OCI-LY1 (cell line): ENCODE measurements at regions not wholly inside any gene's neighbourhood (a gene's known extent, or its start where the extent isn't known, plus 50 kb on each side); places are given as distances from the start of the nearest gene placed in this dataset.

Experiments used
- H2AFZ ChIP-seq: fragments of 200-600 bp; sonication (generic), shearing (Covaris generic); 2 replicates; pipeline ENCODE4 v1.6.0; 2014; ENCODE audit warnings: antibody characterized with exemption, mild to moderate bottlenecking, low read length
- H3F3A ChIP-seq: fragments of 200-600 bp; sonication (generic), shearing (Covaris generic); 2 replicates; pipeline ENCODE4 v1.6.0; 2014; ENCODE audit warnings: mild to moderate bottlenecking, antibody characterized with exemption, low read length, moderate library complexity; ENCODE audit not compliant: insufficient read depth
- H3K27ac ChIP-seq: fragments of 200-600 bp; sonication (generic); 2 replicates; pipeline ENCODE4 v1.5.1; 2014; ENCODE audit warnings: low read length, mixed run types, mild to moderate bottlenecking, low read depth; ENCODE audit not compliant: poor library complexity, severe bottlenecking
- H3K27me3 ChIP-seq: fragments of 200-600 bp; sonication (generic); 2 replicates; pipeline ENCODE4 v1.6.0; 2014; ENCODE audit warnings: antibody characterized with exemption, mild to moderate bottlenecking, low read length, moderate library complexity; ENCODE audit not compliant: insufficient read depth
- H3K36me3 ChIP-seq: fragments of 200-600 bp; sonication (generic); 2 replicates; pipeline ENCODE4 v1.6.1; 2014; ENCODE audit warnings: mild to moderate bottlenecking, antibody characterized with exemption, low read length, moderate library complexity, mixed read lengths; ENCODE audit not compliant: insufficient read depth
- H3K4me1 ChIP-seq: fragments of 200-600 bp; sonication (generic); 2 replicates; pipeline ENCODE4 v1.5.1; 2014; ENCODE audit warnings: mild to moderate bottlenecking, low read length, moderate library complexity; ENCODE audit not compliant: insufficient read depth, severe bottlenecking
- H3K4me2 ChIP-seq: fragments of 200-600 bp; sonication (generic), shearing (Covaris generic); 2 replicates; pipeline ENCODE4 v1.6.1; 2014; ENCODE audit warnings: low read length
- H3K4me3 ChIP-seq: fragments of 200-600 bp; sonication (generic); 2 replicates; pipeline ENCODE4 v1.5.1; 2014; ENCODE audit warnings: low read length, low read depth, mild to moderate bottlenecking, mixed read lengths; ENCODE audit not compliant: poor library complexity, severe bottlenecking
- H3K79me2 ChIP-seq: fragments of 200-600 bp; shearing (Covaris generic); 2 replicates; pipeline ENCODE4 v1.6.1; 2016; ENCODE audit warnings: mixed run types, low read length, mixed read lengths; ENCODE audit not compliant: insufficient read depth
- H3K9ac ChIP-seq: fragments of 200-600 bp; sonication (generic), shearing (Covaris generic); 2 replicates; pipeline ENCODE4 v1.6.1; 2014; ENCODE audit warnings: mild to moderate bottlenecking, low read length, mixed read lengths
- H3K9me2 ChIP-seq: fragments of 200-600 bp; sonication (generic), shearing (Covaris generic); 2 replicates; pipeline ENCODE4 v1.6.1; 2014; ENCODE audit warnings: low read depth, mild to moderate bottlenecking, low read length, mixed read lengths
- H3K9me3 ChIP-seq: fragments of 200-600 bp; shearing (Covaris generic); 2 replicates; pipeline ENCODE4 v1.6.1; 2014; ENCODE audit warnings: low read length, mixed read lengths
- H4K20me1 ChIP-seq: fragments of 200-600 bp; sonication (generic), shearing (Covaris generic); 2 replicates; pipeline ENCODE4 v1.6.0; 2016; ENCODE audit warnings: mild to moderate bottlenecking, low read length; ENCODE audit not compliant: insufficient read depth
- CTCF ChIP-seq: fragments of 200-600 bp; sonication (generic), shearing (Covaris generic); IDR thresholded peaks from 2 replicates; pipeline ENCODE4 v1.5.1; 2017; ENCODE audit warnings: mild to moderate bottlenecking, antibody characterized with exemption, low read length, moderate library complexity, mixed read lengths
- EZH2 ChIP-seq: fragments of 200-600 bp; sonication (generic), shearing (Covaris generic); IDR thresholded peaks from 2 replicates; pipeline ENCODE4 v1.8.0; 2017; ENCODE audit warnings: borderline replicate concordance, mixed run types, mild to moderate bottlenecking, antibody characterized with exemption, low read length, moderate library complexity, mixed read lengths

- Histone ChIP-seq H3F3A (no peaks in the 10 kb centered on the region), H3K4me3 (no peak overlapping the region), H3K27ac (no peak overlapping the region), H3K4me1 (no peaks in the 10 kb centered on the region), H4K20me1 (no peaks in the 10 kb centered on the region), H3K4me2 (no peak overlapping the region), H3K27me3 (0 out of 2 replicates have a peak, but pooled peaks cover 4% of the 10 kb centered on the region), H2AFZ (no peak overlapping the region), H3K9ac (no peak overlapping the region), H3K79me2 (no peaks in the 10 kb centered on the region), H3K9me2 (no peaks in the 10 kb centered on the region), H3K9me3 (no peaks in the 10 kb centered on the region), H3K36me3 (no peaks in the 10 kb centered on the region)
- TF ChIP-seq CTCF: no peak
- TF ChIP-seq EZH2: no peak
Measured at GRCh38 chr1:29708381-29708780, 472.1 kb downstream of the PTPRU start.

- no peak overlapping the region for H3K27ac ChIP-seq
Measured at GRCh38 chr1:29707796-29708195, 471.5 kb downstream of the PTPRU start.

GRCh38 chr1:29706936-29707335 is 470.6 kb downstream of the PTPRU start:
- no peak for TF ChIP-seq CTCF
- no peaks in the 10 kb centered on the region for H3K4me1 ChIP-seq
- H2AFZ ChIP-seq: no peak overlapping the region
- H3K79me2 ChIP-seq: no peaks in the 10 kb centered on the region
- H3K4me3 ChIP-seq: no peak overlapping the region
- H4K20me1 ChIP-seq: no peaks in the 10 kb centered on the region
- no peaks in the 10 kb centered on the region for H3K36me3 ChIP-seq
- no peaks in the 10 kb centered on the region for H3K9me2 ChIP-seq
- H3K9ac ChIP-seq: no peak overlapping the region
- no peak overlapping the region for H3K4me2 ChIP-seq
- H3K27me3 ChIP-seq: 0 out of 2 replicates have a peak, but pooled peaks cover 4% of the 10 kb centered on the region
- no peaks in the 10 kb centered on the region for H3K9me3 ChIP-seq
- H3F3A ChIP-seq: no peaks in the 10 kb centered on the region
- H3K27ac ChIP-seq: no peak overlapping the region

More at GRCh38 chr1:29707796-29708195, 471.5 kb downstream of the PTPRU start:
- no peak overlapping the region for H3K4me3 ChIP-seq
- H4K20me1 ChIP-seq: no peaks in the 10 kb centered on the region
- H3K79me2 ChIP-seq: no peaks in the 10 kb centered on the region
- H3F3A ChIP-seq: no peaks in the 10 kb centered on the region
- H3K9ac ChIP-seq: no peak overlapping the region
- no peaks in the 10 kb centered on the region for H3K36me3 ChIP-seq
- 0 out of 2 replicates have a peak, but pooled peaks cover 4% of the 10 kb centered on the region for H3K27me3 ChIP-seq
- no peak overlapping the region for H3K4me2 ChIP-seq
- H3K9me2 ChIP-seq: no peaks in the 10 kb centered on the region
- no peak for TF ChIP-seq CTCF
- TF ChIP-seq EZH2: no peak
- H3K9me3 ChIP-seq: no peaks in the 10 kb centered on the region
- no peaks in the 10 kb centered on the region for H3K4me1 ChIP-seq
- H2AFZ ChIP-seq: no peak overlapping the region
